Activated naive CD4-positive, alpha-beta T cell treated with anti-CD3 and anti-CD28 coated beads, Interleukin-2, amount 50 U/mL, for 72 hours (primary cell): ENCODE measurements at regions not wholly inside any gene's neighbourhood (a gene's known extent, or its start where the extent isn't known, plus 50 kb on each side); places are given as distances from the start of the nearest gene placed in this dataset.
"Not testable (repeated sequence)": the region's sequence is repeated elsewhere in the genome, so short reads cannot be mapped to it uniquely, and the experiment has no call there.

ENCODE experiments used
- ATAC-seq, 2 donors: fragments of 150-1000 bp; cut with Tn5 transposase; 2 replicates each; pipeline ENCODE4 v1.10.0; 2021; ENCODE audit warnings: mild to moderate bottlenecking in 2 of 2, moderate library complexity in 2 of 2
- DNase-seq, 2 donors: peaks; one replicate each; pipeline ENCODE4 v3.0.0; 2021 to 2022; ENCODE audit warnings: low spot score in 2 of 2
- H3K27ac Mint-ChIP-seq, 2 donors: one replicate each; pipeline ENCODE4 v1.8.0; 2022; ENCODE audit warnings: mild to moderate bottlenecking in 2 of 2, mixed read lengths in 2 of 2
- H3K36me3 Mint-ChIP-seq, 2 donors: one replicate each; pipeline ENCODE4 v1.8.0; 2022; ENCODE audit warnings: mixed read lengths in 2 of 2
- H3K9me3 Mint-ChIP-seq, 2 donors: one replicate each; pipeline ENCODE4 v1.8.0; 2022; ENCODE audit warnings: mixed read lengths in 2 of 2

DNA sequence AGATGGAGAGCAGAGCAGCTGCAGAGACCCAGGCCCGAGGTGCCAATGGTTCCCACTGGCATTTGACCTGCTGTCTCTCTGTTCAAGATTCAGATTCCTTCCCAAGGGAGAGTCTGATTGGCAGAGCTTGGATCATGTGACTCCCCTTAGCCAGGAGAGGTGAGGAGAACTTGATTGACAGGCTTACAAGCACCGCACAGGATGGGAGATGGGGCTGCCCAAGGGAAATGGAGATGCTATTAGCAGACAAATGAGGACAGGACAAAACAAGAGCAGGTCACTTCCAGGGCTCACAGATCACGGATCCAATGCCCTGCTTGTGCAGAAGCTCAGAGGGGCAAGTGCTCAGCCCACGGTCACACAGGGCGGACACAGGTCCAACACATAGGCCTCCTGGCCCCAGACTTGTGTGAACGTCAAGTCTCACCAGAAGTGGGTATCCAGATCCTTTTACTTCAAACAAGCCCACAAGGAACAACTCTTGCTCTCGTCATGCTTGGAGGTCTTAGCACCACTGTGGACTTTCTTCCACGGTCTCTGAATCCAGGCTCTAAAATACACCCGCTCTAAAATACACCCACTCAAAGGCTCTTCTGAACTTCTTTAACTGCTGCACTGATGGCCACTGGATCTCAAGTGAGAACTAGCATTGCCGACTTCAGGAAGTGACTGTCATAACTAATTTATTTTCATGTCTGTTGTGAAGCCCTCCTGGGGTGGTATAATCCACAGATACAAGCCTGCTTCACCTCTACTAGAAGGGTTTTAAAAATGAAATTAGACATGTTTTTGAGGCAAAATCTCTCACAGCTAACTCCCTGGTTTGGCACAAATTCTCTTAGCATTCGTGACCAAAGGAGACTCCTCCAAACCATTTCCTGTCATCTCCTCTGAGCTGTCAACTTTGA is 274.9 kb downstream of the RRAGC start:
- H3K9me3 Mint-ChIP-seq = peaks cover 0 to 9% of the 10 kb centered on the region in 2 donors
- ATAC-seq = no peak
- no peak overlapping the region for H3K27ac Mint-ChIP-seq
- peaks cover 0 to 11% of the 10 kb centered on the region in 2 donors for H3K36me3 Mint-ChIP-seq
- no peak for DNase-seq

- not testable (repeated sequence) for H3K9me3 Mint-ChIP-seq, H3K27ac Mint-ChIP-seq, DNase-seq, ATAC-seq
- H3K36me3 Mint-ChIP-seq = peaks cover 0 to 11% of the 10 kb centered on the region in 2 donors
These were observed 276.3 kb downstream of the RRAGC start for GRCh38 chr1:38583287-38583686.

- peaks cover 0 to 9% of the 10 kb centered on the region in 2 donors for H3K9me3 Mint-ChIP-seq
- ATAC-seq = no peak
- H3K36me3 Mint-ChIP-seq = peaks cover 5 to 11% of the 10 kb centered on the region in 2 donors
- DNase-seq = no peak
- no peak overlapping the region for H3K27ac Mint-ChIP-seq
These were observed 278.2 kb downstream of the RRAGC start for GRCh38 chr1:38581396-38581795.

DNA sequence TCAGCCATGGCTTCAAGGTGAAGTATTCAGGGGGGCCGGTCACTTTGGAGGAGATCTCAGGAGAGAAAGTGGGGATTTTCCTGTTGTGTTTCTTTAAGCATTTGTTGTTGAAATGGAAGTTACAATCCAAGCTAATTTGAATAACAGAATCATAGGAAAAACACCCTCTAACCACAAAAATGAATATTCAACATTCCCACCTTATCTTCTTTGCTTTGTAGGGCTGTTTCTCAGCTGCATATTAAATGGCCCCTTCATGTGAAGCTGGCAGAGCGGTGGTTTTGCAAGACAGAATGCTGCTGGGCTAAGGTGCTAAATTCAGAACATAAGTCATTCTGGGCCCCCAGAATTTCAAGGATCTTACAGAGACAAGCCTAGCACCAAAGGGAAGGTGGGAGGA is 279.0 kb downstream of the RRAGC start:
- no peak for DNase-seq
- no peak for ATAC-seq
- Mint-ChIP-seq H3K9me3 (peaks cover 0 to 9% of the 10 kb centered on the region in 2 donors), H3K27ac (no peak overlapping the region), H3K36me3 (peaks cover 5 to 11% of the 10 kb centered on the region in 2 donors)

DNA sequence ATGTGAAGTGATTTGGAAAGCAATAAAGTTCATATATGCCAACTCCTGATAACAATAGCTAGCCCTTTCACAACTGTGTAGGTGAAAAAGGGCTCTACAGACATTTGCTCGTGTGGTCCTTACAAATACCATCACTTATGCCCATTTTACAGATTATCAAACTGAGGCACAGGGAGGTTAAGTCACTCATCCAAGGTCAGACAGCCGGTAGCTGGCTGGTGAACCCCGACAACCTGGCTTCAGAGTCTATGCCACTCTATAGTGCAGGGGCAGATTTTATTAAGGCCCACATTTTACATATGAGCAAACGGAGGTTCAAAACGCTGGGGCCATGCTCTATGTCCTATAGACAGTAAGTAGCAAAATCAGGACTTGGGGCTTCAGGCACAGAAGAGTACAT is 280.5 kb downstream of the RRAGC start:
- no peak for ATAC-seq
- Mint-ChIP-seq H3K27ac (no peak overlapping the region), H3K9me3 (peaks cover 0 to 9% of the 10 kb centered on the region in 2 donors), H3K36me3 (peaks cover 5 to 11% of the 10 kb centered on the region in 2 donors)
- no peak for DNase-seq

GRCh38 chr1:38578271-38578951 is 281.2 kb downstream of the RRAGC start:
- DNase-seq = no peak
- H3K27ac Mint-ChIP-seq = no peak overlapping the region
- peak; percentile 26 to 32 for ATAC-seq
- peaks cover 5 to 9% of the 10 kb centered on the region in 2 donors for H3K36me3 Mint-ChIP-seq
- peaks cover 0 to 3% of the 10 kb centered on the region in 2 donors for H3K9me3 Mint-ChIP-seq

- peaks cover 4 to 5% of the 10 kb centered on the region in 2 donors for H3K36me3 Mint-ChIP-seq
- H3K27ac Mint-ChIP-seq = no peak overlapping the region
- no peaks in the 10 kb centered on the region for H3K9me3 Mint-ChIP-seq
- no peak for ATAC-seq
- DNase-seq = no peak
These were observed 281.7 kb downstream of the RRAGC start for GRCh38 chr1:38577937-38578270.

DNA sequence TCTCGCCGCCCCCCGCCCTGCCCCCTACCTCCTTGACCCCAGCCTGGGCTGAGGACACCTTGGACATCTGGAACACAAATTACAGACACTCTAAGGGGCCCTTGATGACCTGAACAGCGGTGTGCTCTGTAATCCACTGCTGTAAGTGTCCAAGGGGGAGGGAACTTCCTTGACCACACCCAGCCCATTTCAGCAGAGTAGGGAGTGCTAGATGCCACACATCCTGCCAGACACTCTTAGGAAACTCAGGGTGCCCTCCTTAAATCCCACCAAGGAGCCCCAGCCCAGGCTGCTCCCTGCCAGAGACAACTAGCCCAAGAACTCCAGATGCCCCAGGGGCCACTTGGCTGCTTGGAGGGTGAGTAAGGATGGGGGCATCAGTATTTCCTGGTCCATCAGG is 282.2 kb downstream of the RRAGC start:
- Mint-ChIP-seq H3K9me3 (no peaks in the 10 kb centered on the region), H3K36me3 (peaks cover 0 to 5% of the 10 kb centered on the region in 2 donors), H3K27ac (no peak overlapping the region)
- no peak for ATAC-seq
- no peak for DNase-seq

DNA sequence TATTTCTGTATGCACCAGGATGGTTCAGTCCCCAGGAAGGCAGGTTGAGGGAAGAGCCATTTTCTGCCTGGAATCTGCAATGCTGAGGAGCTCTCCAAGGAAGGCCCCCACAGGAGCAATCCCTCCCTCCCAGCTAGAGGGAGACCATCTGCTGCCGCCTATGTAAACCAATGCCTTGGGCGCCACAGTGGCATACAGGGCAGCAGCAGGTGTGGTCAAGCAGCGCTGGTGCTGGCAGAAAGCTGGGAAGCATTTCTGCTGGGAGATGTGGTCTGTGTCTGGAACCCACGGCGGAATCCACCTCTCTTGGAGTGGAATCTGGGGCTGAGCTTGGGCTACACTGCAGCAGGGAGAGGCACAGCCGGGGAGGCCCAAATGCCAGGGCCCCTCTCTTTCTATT is 283.3 kb downstream of the RRAGC start:
- no peak for ATAC-seq
- Mint-ChIP-seq H3K9me3 (no peaks in the 10 kb centered on the region), H3K36me3 (peaks cover 0 to 5% of the 10 kb centered on the region in 2 donors), H3K27ac (no peak overlapping the region)
- DNase-seq = no peak

- ATAC-seq (no peak), DNase-seq (no peak)
- Mint-ChIP-seq H3K27ac (no peak overlapping the region), H3K36me3 (no peaks in the 10 kb centered on the region), H3K9me3 (no peaks in the 10 kb centered on the region)
These were observed 287.8 kb downstream of the RRAGC start for GRCh38 chr1:38571726-38572125.

GRCh38 chr1:38570657-38570975 is 289.0 kb downstream of the RRAGC start:
- Mint-ChIP-seq H3K27ac (no peak overlapping the region), H3K9me3 (no peaks in the 10 kb centered on the region), H3K36me3 (no peaks in the 10 kb centered on the region)
- DNase-seq (no peak), ATAC-seq (no peak)

- Mint-ChIP-seq H3K36me3 (no peaks in the 10 kb centered on the region), H3K9me3 (no peaks in the 10 kb centered on the region), H3K27ac (no peak overlapping the region)
- ATAC-seq = peak in 1 of 2 donors; percentile 20
- no peak for DNase-seq
These were observed 289.5 kb downstream of the RRAGC start for GRCh38 chr1:38569932-38570656.

- ATAC-seq (no peak), DNase-seq (no peak)
- no peak overlapping the region for H3K27ac Mint-ChIP-seq
- H3K9me3 Mint-ChIP-seq = no peaks in the 10 kb centered on the region
- no peaks in the 10 kb centered on the region for H3K36me3 Mint-ChIP-seq
These were observed 291.3 kb downstream of the RRAGC start for GRCh38 chr1:38568061-38568857.

GRCh38 chr1:38567401-38567800 is 292.2 kb downstream of the RRAGC start:
- H3K36me3 Mint-ChIP-seq = no peaks in the 10 kb centered on the region
- ATAC-seq (no peak), DNase-seq (no peak)
- H3K27ac Mint-ChIP-seq = no peak overlapping the region
- no peaks in the 10 kb centered on the region for H3K9me3 Mint-ChIP-seq

DNA sequence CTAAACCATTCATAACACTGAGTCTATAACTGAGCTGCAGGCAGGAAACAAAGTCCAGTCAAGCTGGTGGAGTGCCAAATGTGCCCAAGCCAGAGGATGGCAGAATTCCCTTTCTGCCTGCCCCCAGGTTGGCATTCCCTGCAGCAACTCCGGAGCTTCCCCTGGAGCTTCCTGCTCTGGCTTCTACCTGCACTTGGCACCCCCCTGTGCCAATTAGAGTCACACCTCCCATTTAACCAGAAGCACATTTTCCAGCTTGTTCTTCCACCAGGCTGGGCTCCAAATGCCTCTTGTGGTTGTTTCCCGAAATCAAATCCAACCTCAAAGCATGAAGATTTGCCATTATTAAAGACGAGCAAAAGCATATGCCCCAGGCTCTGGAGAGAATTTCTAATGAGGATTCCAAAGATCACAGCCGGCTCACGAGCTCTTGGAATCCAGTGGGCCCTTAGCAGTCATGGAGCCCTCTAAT is 294.5 kb downstream of the RRAGC start:
- ATAC-seq = no peak

GRCh38 chr1:38563942-38564735 is 295.4 kb downstream of the RRAGC start:
- DNase-seq = no peak
- no peak for ATAC-seq
- H3K9me3 Mint-ChIP-seq = no peaks in the 10 kb centered on the region
- no peak overlapping the region for H3K27ac Mint-ChIP-seq
- H3K36me3 Mint-ChIP-seq = no peaks in the 10 kb centered on the region

More for the DNA sequence above, 294.5 kb downstream of the RRAGC start:
- Mint-ChIP-seq H3K27ac (no peak overlapping the region), H3K9me3 (no peaks in the 10 kb centered on the region), H3K36me3 (no peaks in the 10 kb centered on the region)
- DNase-seq = no peak
